ACHN (cell line): ENCODE measurements at regions not wholly inside any gene's neighbourhood (a gene's known extent, or its start where the extent isn't known, plus 50 kb on each side); places are given as distances from the start of the nearest gene placed in this dataset.
"Not testable (repeated sequence)": the region's sequence is repeated elsewhere in the genome, so short reads cannot be mapped to it uniquely, and the experiment has no call there.

Experiments used
- DNase-seq: peaks from one replicate; pipeline ENCODE4 v3.0.0-alpha.2; 2015
- in situ Hi-C: cut with HindIII; loops from 2 replicates; pipeline ENCODE4 v1.10.0; 2017; ENCODE audit warnings: low sequenced_read_pairs, low pct_ligation_motif_present, low pct_unique_long_range_greater_than_20kb

DNA sequence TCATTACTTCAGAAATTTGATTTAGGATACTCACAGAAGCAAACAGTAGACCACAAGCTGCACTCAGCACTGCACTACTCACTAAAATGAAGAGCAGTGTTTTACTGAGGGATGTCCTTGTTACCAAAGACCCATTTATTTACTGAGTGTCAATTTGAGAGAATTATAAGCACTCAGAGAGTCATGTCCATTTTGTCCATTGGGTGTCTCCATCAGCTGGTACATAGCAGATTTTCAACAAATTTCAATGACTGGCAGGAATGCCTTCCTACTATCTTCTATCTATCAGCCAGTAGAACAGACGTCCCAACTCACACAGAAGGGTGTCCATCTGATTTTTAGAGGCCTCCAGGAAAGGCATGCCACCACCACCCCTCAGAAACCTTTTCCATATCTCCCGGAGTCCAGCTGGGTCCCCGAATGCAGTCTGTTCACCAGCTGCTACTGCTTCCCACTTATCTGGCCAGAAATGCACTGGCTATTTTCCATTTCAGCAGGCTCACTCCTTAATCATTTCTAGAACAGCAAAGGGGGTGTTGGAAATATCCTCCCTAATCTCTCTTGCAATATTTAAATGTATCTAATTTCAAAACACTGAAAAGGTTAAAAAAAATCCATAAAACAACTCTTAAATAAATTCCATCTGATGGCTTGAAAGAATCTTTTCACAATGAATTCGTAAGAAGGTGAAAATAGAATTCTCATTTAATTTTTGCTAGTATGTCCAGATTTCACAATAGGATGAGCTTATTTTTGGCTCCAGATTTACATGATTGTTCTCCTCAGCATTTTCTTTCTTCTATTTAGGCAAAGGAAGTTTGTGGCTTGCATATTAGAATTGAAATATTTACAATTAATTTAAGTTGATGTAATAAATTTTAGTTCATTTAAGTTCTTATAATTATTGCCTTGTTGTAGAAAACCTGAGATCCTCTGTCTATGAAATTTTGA is 1164.0 kb upstream of the CELF2 start:
- DNase-seq: no peak
- in situ Hi-C loops: no loop called here

DNA sequence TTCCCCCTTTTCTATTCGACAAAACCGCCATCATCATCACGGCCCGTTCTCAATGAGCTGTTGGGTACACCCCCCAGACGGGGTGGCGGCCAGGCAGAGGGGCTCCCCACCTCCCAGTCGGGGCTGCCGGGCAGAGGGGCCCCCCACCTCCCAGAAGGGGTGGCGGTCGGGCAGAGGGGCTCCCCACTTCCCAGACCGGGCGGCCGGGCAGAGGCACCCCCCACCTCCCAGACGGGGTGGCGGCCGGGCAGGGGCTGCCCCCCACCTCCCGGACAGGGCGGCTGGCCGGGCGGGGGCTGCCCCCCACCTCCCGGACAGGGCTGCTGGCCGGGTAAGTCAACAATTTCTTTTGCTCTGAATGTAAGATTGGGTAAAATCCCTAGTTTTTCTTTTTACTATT is 1162.2 kb upstream of the CELF2 start:
- in situ Hi-C loops, DNase-seq: not testable (repeated sequence)

DNA sequence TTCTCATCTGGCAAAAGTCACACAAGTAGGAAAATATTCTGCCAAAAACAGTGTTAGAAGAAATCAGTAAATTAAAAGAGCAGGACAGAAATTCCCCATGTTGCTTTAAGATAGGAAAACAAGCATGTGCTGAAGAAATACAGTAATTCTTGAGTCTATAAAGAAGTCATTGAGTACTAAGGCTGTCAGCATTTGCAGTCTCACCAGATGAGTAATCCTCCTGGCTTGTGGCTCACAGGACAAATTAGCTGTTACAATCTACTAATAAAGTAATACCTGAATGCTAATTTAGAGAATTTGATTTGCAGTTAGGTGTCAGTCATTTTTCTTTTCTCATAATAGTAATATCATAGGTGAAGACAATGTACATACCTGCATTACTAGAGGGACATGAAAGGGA is 1158.9 kb upstream of the CELF2 start:
- no peak for DNase-seq
- in situ Hi-C loops: no loop called here

DNA sequence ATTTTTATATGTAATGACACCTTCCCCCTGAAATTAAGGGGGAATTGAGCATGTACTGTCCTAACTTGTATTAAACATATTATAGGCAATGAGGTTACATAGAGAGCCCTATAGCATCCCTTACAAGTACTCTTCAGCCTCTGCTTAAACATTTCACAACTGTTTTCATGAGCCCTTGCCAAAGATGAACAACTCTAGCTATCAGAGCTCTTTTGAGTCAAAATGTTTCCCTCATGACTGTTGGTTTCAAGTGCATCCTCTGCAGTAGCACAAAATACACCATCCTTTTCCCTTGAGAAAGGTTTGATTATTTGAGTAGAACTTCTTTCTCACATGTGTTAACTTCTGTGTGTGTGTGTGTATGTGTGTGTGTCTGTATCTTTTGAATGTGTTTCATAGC is 1157.6 kb upstream of the CELF2 start:
- in situ Hi-C loops: no loop called here
- no peak for DNase-seq

DNA sequence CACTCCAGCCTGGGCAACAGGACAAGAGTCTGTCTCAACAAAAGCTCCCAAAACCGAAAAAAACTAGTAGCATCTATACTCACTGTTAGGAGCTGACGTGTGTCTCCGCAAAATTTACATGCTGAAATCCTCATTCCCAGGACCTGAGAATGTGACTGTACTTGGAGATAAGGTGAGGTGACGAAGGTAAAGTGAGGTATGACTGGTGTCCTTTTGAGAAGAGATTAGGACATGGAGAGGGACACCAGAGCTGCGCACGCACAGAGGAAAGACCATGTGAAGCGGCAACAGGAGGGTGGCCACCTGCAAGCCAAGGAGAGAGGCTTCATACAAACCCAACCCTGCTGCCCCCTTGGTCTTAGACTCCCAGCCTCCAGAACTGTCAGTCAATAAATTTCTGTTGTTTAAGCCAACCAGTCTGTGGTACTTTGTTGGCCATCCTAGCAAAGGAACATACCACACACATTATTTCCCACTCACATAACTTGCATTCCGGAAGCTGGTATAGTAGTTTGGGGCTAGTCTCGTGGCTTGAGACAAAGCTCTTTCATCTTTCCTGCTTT is 1154.0 kb upstream of the CELF2 start:
- DNase-seq: no peak
- in situ Hi-C loops: no loop called here

DNA sequence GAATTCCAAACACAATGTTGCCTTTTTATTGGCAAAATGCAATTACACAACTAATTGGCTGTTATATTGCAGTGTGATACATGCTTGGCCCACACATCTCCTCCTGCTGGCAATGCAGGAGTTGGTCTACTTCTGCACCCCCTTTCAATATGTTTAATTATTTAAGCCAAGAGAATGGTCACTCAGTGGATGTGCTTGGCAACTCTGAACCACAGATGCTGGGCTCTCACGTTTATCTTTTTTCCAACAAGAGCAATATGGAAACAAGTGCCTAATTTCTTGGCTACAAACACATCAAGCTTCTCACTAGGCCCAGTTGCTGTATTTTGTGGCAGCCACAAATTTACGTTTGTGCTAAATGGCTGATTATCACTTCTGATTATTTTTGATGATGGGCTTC is 1149.2 kb upstream of the CELF2 start:
- DNase-seq: no peak
- in situ Hi-C loops: no loop called here

DNA sequence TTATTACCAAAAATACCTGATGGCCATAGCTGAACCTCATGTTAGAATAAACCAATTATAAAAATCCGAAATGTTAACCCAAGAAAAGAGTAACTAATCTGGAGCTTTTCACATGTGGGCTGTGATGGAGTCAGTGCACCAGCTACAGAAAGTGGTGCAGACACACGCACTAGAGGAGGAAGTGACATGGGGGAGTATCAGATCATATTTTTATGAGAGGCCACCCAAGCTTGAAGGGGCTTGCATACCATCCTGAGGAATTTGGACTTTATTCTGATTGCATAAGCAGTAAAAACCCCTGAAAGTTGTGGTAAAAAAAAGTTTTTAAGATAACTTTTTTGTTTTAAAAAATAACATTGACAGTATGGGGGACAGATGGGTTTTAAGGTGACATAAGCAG is 1148.5 kb upstream of the CELF2 start:
- in situ Hi-C loops: no loop called here

DNA sequence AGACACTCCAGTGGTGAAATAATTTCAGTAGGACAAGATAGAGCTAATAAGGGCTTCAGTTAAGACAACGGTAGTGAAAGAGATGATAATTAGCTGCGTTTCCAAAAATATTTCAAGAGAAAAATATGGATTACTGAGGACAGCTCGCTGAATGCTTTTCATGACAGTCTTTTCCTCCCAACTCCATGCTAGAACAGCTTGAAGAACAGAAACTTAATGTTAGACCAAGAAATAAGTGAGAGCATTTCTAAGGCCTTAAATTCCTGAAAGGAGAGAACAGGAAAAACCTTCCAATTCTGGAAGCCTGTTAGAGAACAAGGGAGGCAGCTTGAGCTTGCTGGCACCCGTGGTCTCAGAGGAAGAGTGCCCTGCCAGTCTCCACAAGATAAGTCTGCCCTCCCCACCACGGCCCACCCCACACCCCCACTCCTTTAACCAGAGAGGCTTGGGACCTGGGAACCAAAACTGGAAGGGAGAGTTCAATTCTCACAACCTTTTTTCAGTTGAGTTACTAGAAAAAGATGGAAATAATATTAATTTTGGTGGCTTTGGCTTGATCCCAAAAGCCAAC is 1148.0 kb upstream of the CELF2 start:
- DNase-seq: no peak
- in situ Hi-C loops: no loop called here

More for the DNA sequence above, 1148.5 kb upstream of the CELF2 start:
- DNase-seq: no peak

DNA sequence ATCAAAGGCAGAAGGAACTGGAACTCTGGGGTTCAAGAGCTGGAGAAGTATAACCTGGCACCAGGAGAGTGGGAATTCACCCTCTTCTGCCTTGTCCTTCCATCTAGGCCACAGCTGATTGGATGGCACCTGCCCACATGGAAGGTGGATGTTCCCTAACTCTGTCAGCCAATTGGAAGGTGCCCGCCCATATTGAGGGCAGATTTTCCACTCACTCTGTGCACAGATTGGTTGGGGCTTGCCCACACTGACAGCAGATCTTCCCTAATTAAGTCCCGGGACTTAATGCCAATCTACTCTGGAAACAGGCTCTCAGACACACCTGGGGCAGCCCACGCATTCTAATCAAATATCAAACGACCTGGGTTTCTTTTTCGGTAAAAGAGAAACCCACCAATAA is 1142.3 kb upstream of the CELF2 start:
- no peak for DNase-seq
- in situ Hi-C loops: no loop called here

DNA sequence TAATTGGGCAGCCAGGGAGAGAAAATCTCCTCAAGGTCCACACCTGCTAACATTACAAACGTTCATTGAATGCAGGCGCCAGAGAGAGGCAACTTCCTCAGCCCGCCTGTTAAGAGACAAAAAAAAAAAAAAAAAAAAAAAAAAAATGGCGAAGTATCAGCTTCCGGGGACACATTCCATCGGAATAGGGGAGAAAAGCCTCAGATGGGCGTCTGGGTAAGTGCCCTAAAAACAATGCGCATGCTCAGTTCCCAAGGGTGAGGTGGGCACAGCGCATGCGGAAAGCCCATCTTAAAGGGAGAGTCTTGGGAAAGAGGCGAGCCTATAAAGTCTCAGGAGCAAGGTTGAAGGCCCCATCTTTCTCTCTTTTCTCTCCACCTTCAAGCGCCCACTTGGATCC is 1139.7 kb upstream of the CELF2 start:
- in situ Hi-C loops: no loop called here
- DNase-seq: no peak

DNA sequence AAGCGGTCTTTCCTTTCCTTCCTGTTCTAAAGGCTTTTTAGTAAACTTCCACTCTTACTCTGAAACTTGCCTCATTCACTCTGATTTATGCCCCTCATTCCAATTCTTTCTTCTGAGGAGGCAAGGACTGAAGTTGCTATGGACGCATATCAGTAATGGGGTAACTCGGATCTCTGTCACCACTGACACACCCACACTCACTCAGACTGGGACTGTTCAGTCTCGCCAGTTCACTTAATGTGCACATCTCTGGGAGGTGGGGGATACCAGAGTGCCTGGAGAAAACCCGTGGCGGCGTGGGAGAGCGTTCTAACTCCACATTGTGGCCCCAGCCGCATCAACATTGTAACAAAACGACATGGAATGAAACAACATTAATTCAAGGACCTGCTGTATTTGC is 1139.3 kb upstream of the CELF2 start:
- DNase-seq: no peak
- in situ Hi-C loops: no loop called here

DNA sequence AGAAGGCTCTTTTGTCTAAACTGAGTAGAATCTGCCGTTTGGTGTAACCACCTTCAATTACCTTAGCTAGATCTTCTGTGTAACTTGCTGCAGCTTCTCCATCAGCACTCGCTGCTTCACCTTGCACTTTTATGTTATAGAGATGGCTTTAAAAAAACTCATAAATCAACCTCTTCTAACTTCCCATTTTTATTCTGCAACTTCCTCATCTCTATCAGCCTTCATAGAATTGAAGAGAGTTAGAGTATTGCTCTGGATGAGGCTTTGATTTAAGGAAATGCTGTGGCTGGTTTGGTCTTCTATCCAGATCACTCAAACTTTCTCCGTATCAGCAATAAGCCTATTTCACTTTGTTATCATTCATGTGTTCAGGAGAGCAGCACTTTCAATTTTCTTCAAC is 1131.9 kb upstream of the CELF2 start:
- in situ Hi-C loops: no loop called here

DNA sequence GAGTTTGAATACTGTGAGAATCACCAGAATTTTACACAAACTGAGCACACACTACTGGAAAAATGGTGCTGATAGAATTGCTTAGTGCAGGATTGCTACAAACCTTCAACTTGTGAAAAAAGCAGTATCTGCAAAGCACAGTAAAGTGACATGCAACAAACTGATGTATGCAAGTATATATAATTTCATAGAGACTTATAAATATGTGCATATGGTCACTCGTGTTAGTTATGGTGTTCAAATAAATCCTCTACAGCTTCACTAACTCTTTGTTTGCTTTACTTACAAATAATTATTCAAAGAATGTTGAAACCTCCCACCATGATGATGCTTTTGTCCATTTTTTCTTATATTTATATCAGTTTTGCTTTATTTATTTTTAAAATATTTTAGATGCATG is 1130.9 kb upstream of the CELF2 start:
- DNase-seq: no peak
- in situ Hi-C loops: no loop called here

More for the DNA sequence above, 1131.9 kb upstream of the CELF2 start:
- no peak for DNase-seq

DNA sequence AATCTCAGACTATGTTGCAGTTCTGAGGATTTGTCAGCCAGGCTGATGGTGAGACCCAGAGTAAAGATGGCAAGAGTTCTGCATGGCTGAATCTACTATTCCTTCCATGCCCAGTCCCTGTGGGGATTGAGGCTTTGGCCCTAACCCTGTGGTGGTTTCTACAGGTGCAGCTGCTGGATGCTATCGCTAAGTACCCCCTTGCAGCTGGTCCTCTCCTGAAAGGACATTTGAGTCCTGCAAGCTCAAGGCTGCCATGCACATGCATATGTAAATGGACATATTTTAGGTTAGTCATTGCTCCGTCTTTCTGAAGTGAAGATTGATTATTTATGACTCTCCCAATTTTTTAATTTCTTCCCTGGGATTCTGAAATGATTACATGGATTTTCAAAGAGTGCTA is 1122.2 kb upstream of the CELF2 start:
- DNase-seq: no peak
- in situ Hi-C loops: no loop called here

DNA sequence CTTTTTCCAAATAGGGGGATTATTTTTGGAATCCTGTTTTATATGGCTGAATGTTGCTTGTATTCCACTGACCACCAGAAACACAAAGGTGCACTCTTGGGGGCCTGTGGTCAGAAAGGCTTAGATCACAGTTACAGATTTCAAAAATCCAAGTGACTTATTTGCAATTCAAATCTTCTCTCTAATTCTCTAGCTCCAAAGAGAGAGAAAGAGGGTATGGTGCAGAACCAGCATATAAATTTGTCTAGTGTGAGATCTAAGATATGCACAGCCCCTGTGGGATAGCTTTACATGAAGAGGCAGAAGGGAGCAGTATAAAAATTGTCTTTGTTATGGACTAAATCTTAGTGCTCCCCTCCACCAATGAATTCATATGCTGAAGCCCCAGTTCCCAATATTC is 1121.7 kb upstream of the CELF2 start:
- DNase-seq: no peak
- in situ Hi-C loops: no loop called here

DNA sequence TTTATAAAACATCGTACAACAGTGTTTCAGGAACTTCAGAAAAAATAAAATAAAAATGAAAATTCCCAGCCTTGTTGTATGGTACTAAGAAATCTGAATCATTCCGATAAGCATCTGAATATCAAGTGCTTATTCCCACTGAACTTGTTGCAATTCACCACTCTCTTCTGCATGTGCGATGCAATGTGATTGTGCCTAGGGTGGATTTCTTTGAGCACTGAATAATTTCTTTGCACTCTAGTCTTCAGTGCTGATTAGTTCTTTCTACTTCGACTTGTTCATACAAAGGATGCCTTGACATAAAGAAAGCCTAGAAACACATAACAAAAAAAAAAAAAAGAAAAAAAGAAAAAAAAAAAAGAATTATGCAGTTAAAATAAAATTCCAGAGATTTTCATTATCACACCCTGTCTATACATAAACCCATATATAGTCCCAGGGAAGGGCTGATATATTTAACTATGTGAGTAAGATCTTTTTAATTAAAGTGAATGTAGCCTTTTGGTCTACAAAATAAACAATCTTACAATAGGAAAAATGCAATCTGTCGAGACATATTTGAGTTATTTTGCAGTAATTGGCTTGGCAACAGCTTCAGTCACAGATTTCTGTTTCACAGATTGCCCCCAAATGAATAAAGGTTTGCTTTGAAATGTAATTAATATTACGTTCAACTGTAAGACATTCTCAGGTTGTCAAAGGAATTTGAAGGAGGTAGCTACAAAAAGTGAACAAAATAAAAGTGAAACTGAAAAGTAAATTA is 1118.9 kb upstream of the CELF2 start:
- in situ Hi-C loops: no loop called here
- DNase-seq: no peak

DNA sequence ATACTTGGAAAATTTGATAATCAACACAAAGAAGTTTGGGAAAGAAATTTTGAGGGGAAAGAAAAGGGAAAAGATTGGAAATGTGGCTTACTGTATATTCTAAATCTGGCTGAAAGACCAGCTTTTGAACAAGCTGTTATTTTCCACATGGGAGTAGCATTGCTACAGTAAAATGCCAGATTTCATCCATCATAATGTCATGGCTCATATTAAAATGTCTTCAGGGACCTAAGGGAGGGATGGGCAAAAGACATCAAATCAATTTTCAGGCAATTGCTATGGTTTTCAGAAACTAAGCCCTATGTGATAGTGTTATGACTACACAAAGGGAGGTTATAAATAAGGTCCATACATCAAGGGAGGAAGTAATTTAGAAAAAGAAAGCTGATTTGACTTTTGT is 1116.9 kb upstream of the CELF2 start:
- in situ Hi-C loops: no loop called here
- no peak for DNase-seq

DNA sequence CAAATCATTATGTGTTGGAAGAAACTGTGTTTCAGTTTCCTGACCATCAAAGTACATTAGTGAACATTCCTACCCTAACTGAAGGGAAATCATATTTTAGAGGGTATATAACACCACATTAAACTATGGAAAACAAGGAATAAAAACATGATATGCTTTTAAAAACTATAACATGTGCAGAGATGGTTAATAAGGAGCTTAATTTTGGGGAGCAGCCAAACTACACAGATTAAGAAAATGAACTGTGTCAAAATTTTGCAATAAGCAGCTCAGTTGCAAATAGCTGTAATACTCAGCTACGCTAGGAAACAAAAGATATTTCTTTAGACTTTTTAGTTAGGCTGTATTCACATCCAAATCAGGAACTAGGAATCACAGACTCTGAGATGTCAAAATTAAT is 1115.7 kb upstream of the CELF2 start:
- no peak for DNase-seq
- in situ Hi-C loops: no loop called here

DNA sequence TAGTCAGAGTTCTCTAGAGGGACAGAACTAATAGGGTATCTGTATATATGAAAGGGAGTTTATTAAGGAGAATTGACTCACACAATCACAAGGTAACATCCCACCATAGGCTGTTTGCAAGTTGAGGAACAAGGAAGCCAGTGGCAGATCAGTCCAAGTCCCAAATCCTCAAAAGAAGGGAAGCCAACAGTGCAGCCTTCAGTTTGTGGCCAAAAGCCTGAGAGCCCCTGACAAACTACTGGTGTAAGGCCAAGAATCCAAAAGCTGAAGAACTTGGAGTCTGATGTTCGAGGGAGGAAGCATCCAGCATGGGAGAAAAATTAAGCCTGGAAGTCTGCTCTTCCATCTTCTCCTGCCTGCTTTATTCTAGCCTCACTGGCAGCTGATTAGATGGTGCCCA is 1107.2 kb upstream of the CELF2 start:
- DNase-seq: no peak
- in situ Hi-C loops: no loop called here
